Vagina (tissue), 2 donors: ENCODE measurements at regions not wholly inside any gene's neighbourhood (a gene's known extent, or its start where the extent isn't known, plus 50 kb on each side); places are given as distances from the start of the nearest gene placed in this dataset.

ENCODE experiments used
- DNase-seq, 2 donors: peaks; one replicate each; pipeline ENCODE4 v3.0.0-alpha.2; 2017; ENCODE audit errors: extremely low spot score in 2 of 2
- H3K27ac ChIP-seq: fragments of 200-600 bp; sonication (generic); one replicate; pipeline ENCODE4 v1.5.1; 2019
- H3K27me3 ChIP-seq: fragments of 200-600 bp; sonication (generic); one replicate; pipeline ENCODE4 v1.5.1; 2019
- H3K36me3 ChIP-seq, 2 donors: fragments of 200-600 bp; sonication (generic); one replicate each; pipeline ENCODE4 v1.5.1; 2017 to 2019
- H3K4me1 ChIP-seq: fragments of 200-600 bp; sonication (generic); one replicate; pipeline ENCODE4 v1.5.1; 2019
- H3K4me3 ChIP-seq, 2 donors: fragments of 200-600 bp; sonication (generic); 1 replicate in 1 of 2; 2 replicates in 1 of 2; pipeline ENCODE4 v1.5.1; 2016 to 2019
- H3K9me3 ChIP-seq: fragments of 200-600 bp; sonication (generic); one replicate; pipeline ENCODE4 v1.5.1; 2019
- CTCF ChIP-seq, 3 experiments: fragments of 450-650 bp in 2 of 3; fragments of 200-600 bp in 1 of 3; sonication (generic) in 1 of 3; IDR thresholded peaks; one replicate each; pipeline ENCODE4 v1.5.1; 2017 to 2019; ENCODE audit warnings: antibody characterized with exemption in 3 of 3, mild to moderate bottlenecking in 2 of 3, moderate library complexity in 2 of 3
- POLR2A ChIP-seq, 2 donors: fragments of 450-650 bp; IDR thresholded peaks; one replicate each; pipeline ENCODE4 v1.6.1; 2017; ENCODE audit warnings: antibody characterized with exemption in 2 of 2, mild to moderate bottlenecking in 2 of 2, moderate library complexity in 2 of 2
- POLR2AphosphoS5 ChIP-seq, 2 donors: sonication (generic); formaldehyde crosslinking; IDR thresholded peaks; one replicate each; pipeline ENCODE4 v1.9.0; 2017; ENCODE audit warnings: antibody characterized with exemption in 2 of 2, mild to moderate bottlenecking in 2 of 2, low read depth in 1 of 2; ENCODE audit not compliant: insufficient read depth in 1 of 2
- intact Hi-C: fragments of 100-400 bp; cut with DNase I; formaldehyde crosslinking; loops from one replicate; pipeline ENCODE4 v1.15.1; 2023

GRCh38 chr5:74231697-74232096 lies 408.8 kb downstream of the ENC1 start:
- no peak for DNase-seq
- no peak for TF ChIP-seq POLR2AphosphoS5 (IDR thresholded peaks at IDR 0.05; ENCODE audit: insufficient read depth in 1 of 2, low read depth in 1 of 2)
- no peak for TF ChIP-seq CTCF (IDR thresholded peaks at IDR 0.05)
- no peak for TF ChIP-seq POLR2A (IDR thresholded peaks at IDR 0.05)
- no peaks in the 10 kb centered on the region for H3K4me1 ChIP-seq
- H3K4me3 ChIP-seq, result no peak overlapping the region
- no peaks in the 10 kb centered on the region for H3K36me3 ChIP-seq
- H3K27me3 ChIP-seq, result no peaks in the 10 kb centered on the region
- no peaks in the 10 kb centered on the region for H3K9me3 ChIP-seq
- no peak overlapping the region for H3K27ac ChIP-seq
- intact Hi-C loops, result no loop called here

DNA sequence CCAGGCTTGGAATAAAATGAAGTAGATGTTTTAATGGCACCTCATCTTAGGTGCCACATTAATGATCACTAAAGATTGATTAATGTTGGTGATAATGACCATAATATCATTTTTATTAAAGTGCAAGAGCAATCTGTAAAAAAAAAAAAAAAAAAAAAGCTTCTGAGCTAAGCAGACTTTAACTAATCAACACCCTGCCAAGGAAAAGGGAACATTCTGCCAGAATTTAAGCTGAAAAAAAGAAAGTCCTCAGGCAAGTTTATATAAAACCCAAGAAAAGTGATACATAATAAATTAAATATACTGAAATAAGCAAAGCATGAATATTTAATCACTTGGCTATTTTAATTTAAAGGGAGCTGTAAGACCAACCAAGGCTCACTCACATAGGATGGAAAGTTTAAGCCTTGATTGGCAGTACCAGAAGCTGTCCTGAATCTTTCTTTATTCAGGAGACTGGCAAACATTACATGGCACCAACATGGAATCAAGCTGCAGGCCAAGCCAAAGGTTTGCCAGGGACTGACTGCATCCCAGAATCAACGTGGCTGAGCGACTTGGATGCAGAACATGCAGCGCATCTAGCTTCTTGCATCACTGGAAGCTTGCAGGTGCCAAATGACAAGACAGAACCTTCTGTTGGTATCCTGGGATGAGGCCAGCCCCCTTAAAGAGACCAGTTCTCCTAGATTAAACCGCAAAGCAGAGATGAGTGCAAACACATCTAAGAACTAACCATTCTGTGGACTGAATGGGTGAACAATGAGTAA lies 413.6 kb downstream of the ENC1 start:
- Histone ChIP-seq H3K36me3 (no peaks in the 10 kb centered on the region), H3K9me3 (no peaks in the 10 kb centered on the region), H3K27ac (no peak overlapping the region), H3K4me3 (no peak overlapping the region), H3K27me3 (no peaks in the 10 kb centered on the region), H3K4me1 (no peaks in the 10 kb centered on the region)
- intact Hi-C loops, result no loop called here
- DNase-seq, result no peak
- TF ChIP-seq POLR2A (IDR thresholded peaks at IDR 0.05) (no peak), POLR2AphosphoS5 (IDR thresholded peaks at IDR 0.05; ENCODE audit: insufficient read depth in 1 of 2, low read depth in 1 of 2) (no peak), CTCF (IDR thresholded peaks at IDR 0.05) (no peak)

DNA sequence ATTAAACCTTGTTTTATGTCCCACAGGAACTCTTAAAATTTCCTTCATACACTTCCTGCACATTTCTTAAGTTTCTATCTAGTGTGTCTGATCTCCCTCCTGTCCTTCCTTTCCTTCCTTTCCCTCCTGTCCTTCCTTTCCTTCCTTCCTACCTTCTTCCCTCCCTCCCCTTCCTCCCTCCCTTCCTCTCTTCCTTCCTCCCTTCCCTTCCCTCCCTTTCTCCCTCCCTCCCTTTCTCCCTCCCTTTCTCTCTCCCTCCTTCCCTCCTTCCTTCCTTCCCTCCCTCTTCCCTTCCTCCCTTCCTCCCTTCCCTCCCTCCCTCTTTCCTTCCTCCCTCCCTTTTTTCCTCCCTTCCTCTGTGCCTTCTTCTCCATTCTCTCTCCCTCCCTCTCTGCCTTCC lies 414.9 kb downstream of the ENC1 start:
- no peak overlapping the region for H3K4me3 ChIP-seq
- no peak for DNase-seq
- TF ChIP-seq POLR2A (IDR thresholded peaks at IDR 0.05), result no peak
- no peak for TF ChIP-seq CTCF (IDR thresholded peaks at IDR 0.05)
- no peak for TF ChIP-seq POLR2AphosphoS5 (IDR thresholded peaks at IDR 0.05; ENCODE audit: insufficient read depth in 1 of 2, low read depth in 1 of 2)
- no peaks in the 10 kb centered on the region for H3K4me1 ChIP-seq
- no peak overlapping the region for H3K27ac ChIP-seq
- intact Hi-C loops, result no loop called here
- no peaks in the 10 kb centered on the region for H3K36me3 ChIP-seq
- H3K9me3 ChIP-seq, result no peaks in the 10 kb centered on the region
- H3K27me3 ChIP-seq, result no peaks in the 10 kb centered on the region

GRCh38 chr5:74224331-74224730 lies 416.2 kb downstream of the ENC1 start:
- no peaks in the 10 kb centered on the region for H3K9me3 ChIP-seq
- no peaks in the 10 kb centered on the region for H3K36me3 ChIP-seq
- H3K4me3 ChIP-seq, result no peak overlapping the region
- H3K4me1 ChIP-seq, result no peaks in the 10 kb centered on the region
- H3K27me3 ChIP-seq, result no peaks in the 10 kb centered on the region
- no peak overlapping the region for H3K27ac ChIP-seq
- intact Hi-C loops, result no loop called here
- no peak for DNase-seq
- TF ChIP-seq POLR2AphosphoS5 (IDR thresholded peaks at IDR 0.05; ENCODE audit: insufficient read depth in 1 of 2, low read depth in 1 of 2) (no peak), CTCF (IDR thresholded peaks at IDR 0.05) (no peak), POLR2A (IDR thresholded peaks at IDR 0.05) (no peak)

- TF ChIP-seq CTCF (IDR thresholded peaks at IDR 0.05), result no peak
- no peak for TF ChIP-seq POLR2A (IDR thresholded peaks at IDR 0.05)
- TF ChIP-seq POLR2AphosphoS5 (IDR thresholded peaks at IDR 0.05; ENCODE audit: insufficient read depth in 1 of 2, low read depth in 1 of 2), result no peak
- no peak for DNase-seq
- intact Hi-C loops, result no loop called here
- Histone ChIP-seq H3K9me3 (no peaks in the 10 kb centered on the region), H3K4me3 (no peak overlapping the region), H3K4me1 (no peaks in the 10 kb centered on the region), H3K27ac (no peak overlapping the region), H3K27me3 (no peaks in the 10 kb centered on the region), H3K36me3 (no peaks in the 10 kb centered on the region)
These were observed 417.7 kb downstream of the ENC1 start for GRCh38 chr5:74222806-74223205.
